GM12892 (cell line): ENCODE measurements at regions not wholly inside any gene's neighbourhood (a gene's known extent, or its start where the extent isn't known, plus 50 kb on each side); places are given as distances from the start of the nearest gene placed in this dataset.

Experiments
- POLR2A ChIP-seq: IDR thresholded peaks from 2 replicates; pipeline ENCODE4 v1.6.1; 2011; ENCODE audit warnings: low read depth, low read length, control low read depth
- POLR2AphosphoS5 ChIP-seq: IDR thresholded peaks from 2 replicates; pipeline ENCODE4 v1.6.1; 2011; ENCODE audit warnings: low read depth, low read length, control low read depth

- no peak for TF ChIP-seq POLR2A
- no peak for TF ChIP-seq POLR2AphosphoS5
Measured at GRCh38 chr19:28615546-28615916, 597.4 kb downstream of the UQCRFS1 start.
